ENCODE measurements at regions not wholly inside any gene's neighbourhood (a gene's known extent, or its start where the extent isn't known, plus 50 kb on each side); places are given as distances from the start of the nearest gene placed in this dataset.

- 85% methylated on average over 3 of the region's 3 CpGs for WGBS
- Histone ChIP-seq H3K9ac (ENCODE audit: low read depth in 1 of 2, low read length in 2 of 2) (no peak overlapping the region), H3K36me3 (ENCODE audit: control insufficient read depth in 4 of 4, insufficient read depth in 3 of 4, low read depth in 1 of 4, low read length in 3 of 4) (no peaks in the 10 kb centered on the region), H3K4me3 (ENCODE audit: low read depth in 1 of 3, low read length in 3 of 3) (no peak overlapping the region), H3K9me3 (ENCODE audit: control insufficient read depth in 4 of 4, low read length in 3 of 4) (no peaks in the 10 kb centered on the region), H3K27ac (ENCODE audit: low read depth in 1 of 2, low read length in 2 of 2) (no peak overlapping the region), H3K4me1 (ENCODE audit: control insufficient read depth in 4 of 4, insufficient read depth in 4 of 4, low read length in 3 of 4) (no peaks in the 10 kb centered on the region), H3K27me3 (ENCODE audit: control insufficient read depth in 4 of 4, insufficient read depth in 4 of 4, low read length in 3 of 4) (peaks cover 0 to 3% (median 0%) of the 10 kb centered on the region in 4 donors)
- TF ChIP-seq YY1 (IDR thresholded peaks at IDR 0.05), result no peak
- no peak for TF ChIP-seq HNF4A (conservative IDR thresholded peaks at IDR 0.05)
- TF ChIP-seq FOXA1 (IDR thresholded peaks at IDR 0.05), result no peak
- TF ChIP-seq HNF4G (IDR thresholded peaks at IDR 0.05), result no peak
- TF ChIP-seq REST (IDR thresholded peaks at IDR 0.05), result no peak
- no peak for TF ChIP-seq FOXA2 (IDR thresholded peaks at IDR 0.05)
- TF ChIP-seq TAF1 (conservative IDR thresholded peaks at IDR 0.05), result no peak
- TF ChIP-seq GABPA (IDR thresholded peaks at IDR 0.05 in 1 of 2, conservative IDR thresholded peaks at IDR 0.05 in 1 of 2), result no peak
- TF ChIP-seq JUND (IDR thresholded peaks at IDR 0.05), result no peak
- no peak for TF ChIP-seq NR2F2 (IDR thresholded peaks at IDR 0.05)
- no peak for TF ChIP-seq CTCF (IDR thresholded peaks at IDR 0.05; ENCODE audit: low read depth, low read length, missing input control)
- no peak for TF ChIP-seq RXRA (IDR thresholded peaks at IDR 0.05)
- no peak for TF ChIP-seq SP1 (IDR thresholded peaks at IDR 0.05)
- TF ChIP-seq RAD21 (IDR thresholded peaks at IDR 0.05), result no peak
- TF ChIP-seq MAX (IDR thresholded peaks at IDR 0.05), result no peak
- TF ChIP-seq EGR1 (IDR thresholded peaks at IDR 0.05; ENCODE audit: low read depth in 2 of 2), result no peak
- no peak for TF ChIP-seq ZBTB33 (IDR thresholded peaks at IDR 0.05)
- TF ChIP-seq ATF3 (IDR thresholded peaks at IDR 0.05), result no peak
- no peak for DNase-seq (ENCODE audit: low spot score)
Measured at GRCh38 chr13:27847669-27848068, 55.4 kb downstream of the GSX1 start.

Measured in liver (tissue), 8 donors.